Skeletal muscle satellite cell (primary cell): ENCODE measurements at regions not wholly inside any gene's neighbourhood (a gene's known extent, or its start where the extent isn't known, plus 50 kb on each side); places are given as distances from the start of the nearest gene placed in this dataset.

Source experiments
- H3K27me3 ChIP-seq: 2 replicates; pipeline ENCODE4 v1.7.0; 2013; ENCODE audit warnings: low read length; ENCODE audit not compliant: control insufficient read depth, insufficient read depth
- H3K36me3 ChIP-seq: 2 replicates; pipeline ENCODE4 v1.7.0; 2013; ENCODE audit warnings: mild to moderate bottlenecking, control low read depth, low read length; ENCODE audit not compliant: insufficient read depth
- H3K4me1 ChIP-seq: 2 replicates; pipeline ENCODE4 v1.7.0; 2013; ENCODE audit warnings: low read length; ENCODE audit not compliant: control insufficient read depth, insufficient read depth
- H3K4me2 ChIP-seq: 2 replicates; pipeline ENCODE4 v1.7.0; 2013; ENCODE audit warnings: mild to moderate bottlenecking, low read length
- H3K4me3 ChIP-seq: 2 replicates; pipeline ENCODE4 v1.7.0; 2013; ENCODE audit warnings: low read length
- H3K9ac ChIP-seq: 2 replicates; pipeline ENCODE4 v1.7.0; 2013; ENCODE audit warnings: mild to moderate bottlenecking, low read depth, low read length, moderate library complexity
- H3K9me3 ChIP-seq: replicated peaks from 2 replicates; pipeline ENCODE4 v1.7.0; 2013; ENCODE audit warnings: mild to moderate bottlenecking, control low read depth, low read length

DNA sequence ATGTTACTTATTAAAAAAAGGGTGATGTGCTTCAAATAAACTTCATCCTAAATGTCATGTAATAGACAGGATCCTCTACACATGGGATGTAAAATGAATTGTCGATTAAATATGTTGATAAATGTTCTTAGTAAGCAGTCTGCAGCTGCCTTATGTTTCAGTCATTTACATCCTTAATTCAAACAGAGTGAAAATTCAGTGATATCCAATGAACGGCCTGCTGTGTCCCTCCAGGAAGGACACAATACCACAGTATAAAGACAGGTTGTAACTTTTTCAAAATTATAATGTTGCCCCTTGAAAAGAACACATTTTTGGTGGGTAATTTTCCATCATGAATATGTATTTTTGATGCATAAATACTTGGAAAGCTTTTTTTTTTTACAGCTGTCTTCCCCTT lies 266.5 kb upstream of the SEMA3A start:
- Histone ChIP-seq H3K4me3 (no peak overlapping the region), H3K4me1 (no peaks in the 10 kb centered on the region), H3K4me2 (no peak overlapping the region), H3K9ac (no peak overlapping the region), H3K27me3 (no peaks in the 10 kb centered on the region), H3K9me3 (no peaks in the 10 kb centered on the region), H3K36me3 (no peaks in the 10 kb centered on the region)

DNA sequence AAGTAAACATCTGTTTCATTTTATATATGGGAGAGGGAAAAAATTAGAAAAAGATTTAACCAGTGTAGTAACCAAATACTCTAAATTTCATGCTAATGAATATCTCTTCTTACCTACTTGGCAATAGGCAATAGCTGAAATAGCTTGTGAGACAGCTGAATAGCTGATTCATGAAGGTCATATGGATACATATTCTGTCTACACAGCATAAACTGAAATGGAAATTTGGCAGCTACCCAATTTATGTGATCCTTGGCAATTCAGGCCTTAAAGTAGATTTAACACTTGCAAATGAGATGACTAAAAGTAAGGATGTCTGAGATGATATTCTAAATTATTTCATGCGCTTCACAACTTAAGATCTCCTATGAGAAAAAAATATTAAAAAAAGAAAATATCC lies 261.2 kb upstream of the SEMA3A start:
- Histone ChIP-seq H3K9ac (no peak overlapping the region), H3K4me3 (no peak overlapping the region), H3K4me1 (no peaks in the 10 kb centered on the region), H3K36me3 (no peaks in the 10 kb centered on the region), H3K9me3 (no peaks in the 10 kb centered on the region), H3K4me2 (no peak overlapping the region), H3K27me3 (no peaks in the 10 kb centered on the region)

DNA sequence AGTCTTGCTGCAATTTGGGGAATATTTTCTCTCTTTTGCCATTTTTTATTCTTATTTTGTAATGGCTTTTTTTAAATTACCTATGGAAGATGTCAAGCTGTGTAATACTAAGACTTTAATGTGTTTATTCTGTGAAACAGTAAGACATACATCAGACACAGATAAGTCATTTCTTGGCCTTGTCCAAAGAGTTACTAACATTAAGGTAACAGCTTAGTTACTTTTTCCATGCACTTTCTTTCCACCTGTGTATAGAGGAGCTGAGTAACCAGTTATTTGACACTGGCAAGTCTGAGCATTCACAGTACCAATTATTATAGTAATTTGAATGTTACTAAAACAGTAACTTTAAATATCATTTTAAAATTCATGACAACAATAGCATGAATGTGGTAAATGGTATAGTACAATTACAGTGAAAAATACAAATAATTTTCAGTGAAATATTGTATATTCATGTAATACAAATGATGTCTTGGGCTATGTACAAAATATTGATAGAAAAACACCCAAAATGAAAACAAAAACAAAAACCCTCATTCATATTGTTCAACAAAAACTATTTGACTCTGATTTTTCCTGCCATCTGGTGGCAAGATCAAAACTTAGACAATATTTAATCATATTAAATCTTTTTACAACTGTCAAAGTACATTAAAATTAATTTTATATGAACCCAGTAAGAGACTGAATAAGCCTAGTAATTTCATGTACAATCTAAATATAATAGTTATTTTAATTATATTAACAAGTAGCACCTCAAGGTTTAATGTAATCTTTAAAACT lies 259.8 kb upstream of the SEMA3A start:
- Histone ChIP-seq H3K4me2 (no peak overlapping the region), H3K9me3 (no peaks in the 10 kb centered on the region), H3K9ac (no peak overlapping the region), H3K4me3 (no peak overlapping the region), H3K4me1 (no peaks in the 10 kb centered on the region), H3K27me3 (no peaks in the 10 kb centered on the region), H3K36me3 (no peaks in the 10 kb centered on the region)

DNA sequence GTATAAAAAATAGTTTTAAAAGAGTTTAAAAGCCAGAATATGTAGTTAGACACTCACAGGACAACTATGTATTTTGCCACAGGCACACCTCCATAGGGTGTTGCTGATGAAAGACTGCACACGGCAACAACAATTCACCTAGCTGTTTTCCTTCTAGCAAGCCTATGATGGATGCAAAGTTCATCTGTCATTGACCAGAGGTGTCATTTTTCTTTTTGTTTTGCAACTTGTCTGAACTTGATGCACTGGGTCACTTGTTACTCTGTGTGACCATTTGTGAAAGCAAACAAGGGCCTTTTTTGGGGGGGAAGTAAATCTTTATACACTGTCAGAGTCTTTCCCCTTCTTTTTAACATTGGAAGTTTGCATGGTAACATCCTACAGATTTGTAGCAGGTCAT lies 258.0 kb upstream of the SEMA3A start:
- no peaks in the 10 kb centered on the region for H3K36me3 ChIP-seq
- H3K4me2 ChIP-seq: no peak overlapping the region
- H3K9ac ChIP-seq: no peak overlapping the region
- no peaks in the 10 kb centered on the region for H3K9me3 ChIP-seq
- no peaks in the 10 kb centered on the region for H3K4me1 ChIP-seq
- H3K4me3 ChIP-seq: no peak overlapping the region
- no peaks in the 10 kb centered on the region for H3K27me3 ChIP-seq

DNA sequence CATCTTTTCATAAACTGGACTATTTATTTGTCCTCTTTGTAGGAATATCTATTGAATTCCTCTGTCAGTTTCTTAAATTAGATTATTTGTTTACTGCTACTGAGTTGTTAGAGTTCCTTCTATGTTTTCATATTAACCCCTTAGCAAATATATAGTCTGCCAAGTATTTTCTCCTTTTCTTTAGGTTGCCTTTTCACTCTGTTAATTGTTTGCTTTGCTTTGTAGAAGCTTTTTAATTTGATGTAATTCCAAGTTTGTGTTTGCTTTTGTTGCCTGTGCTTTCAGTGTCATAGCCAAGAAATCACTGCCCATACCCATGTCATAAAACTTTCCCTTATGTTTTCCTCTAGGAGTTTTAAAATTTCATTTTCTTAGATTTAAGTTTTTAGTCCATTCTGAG lies 256.2 kb upstream of the SEMA3A start:
- Histone ChIP-seq H3K36me3 (no peaks in the 10 kb centered on the region), H3K4me1 (no peaks in the 10 kb centered on the region), H3K9ac (no peak overlapping the region), H3K27me3 (no peaks in the 10 kb centered on the region), H3K4me3 (no peak overlapping the region), H3K9me3 (no peaks in the 10 kb centered on the region), H3K4me2 (no peak overlapping the region)

DNA sequence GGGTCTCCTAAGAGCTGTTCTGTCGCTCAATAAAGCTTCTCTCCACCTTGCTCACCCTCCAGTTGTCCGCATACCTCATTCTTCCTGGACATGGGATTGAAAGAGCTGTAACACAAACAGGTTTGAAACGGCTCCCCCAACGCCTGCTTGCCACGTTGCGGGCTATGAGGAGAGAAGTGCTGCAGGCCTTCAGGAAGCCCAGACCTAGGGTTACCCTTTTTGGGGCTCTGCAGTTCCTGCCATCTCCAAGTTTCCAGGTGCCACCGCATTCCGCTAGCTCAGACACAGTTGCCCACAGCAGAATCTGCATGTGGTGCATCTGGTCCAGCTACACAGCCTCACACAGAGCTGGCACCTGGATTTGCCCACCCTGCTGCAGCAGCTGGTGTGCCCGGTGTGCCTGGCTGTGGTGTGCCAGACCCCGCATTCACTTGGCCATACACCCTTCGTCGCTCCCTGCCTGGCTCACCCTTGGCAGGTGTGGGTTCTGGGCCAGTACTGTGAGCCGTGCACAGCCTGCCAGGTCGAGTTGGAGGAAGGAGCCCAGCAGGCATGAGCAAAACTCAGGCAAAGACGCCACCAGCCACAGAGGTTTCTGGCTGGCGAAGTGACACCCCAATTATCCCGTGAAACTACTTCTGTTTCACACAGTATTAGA lies 253.2 kb upstream of the SEMA3A start:
- Histone ChIP-seq H3K36me3 (no peaks in the 10 kb centered on the region), H3K4me3 (no peak overlapping the region), H3K9ac (no peak overlapping the region), H3K4me1 (no peaks in the 10 kb centered on the region), H3K9me3 (no peaks in the 10 kb centered on the region), H3K4me2 (no peak overlapping the region), H3K27me3 (no peaks in the 10 kb centered on the region)

DNA sequence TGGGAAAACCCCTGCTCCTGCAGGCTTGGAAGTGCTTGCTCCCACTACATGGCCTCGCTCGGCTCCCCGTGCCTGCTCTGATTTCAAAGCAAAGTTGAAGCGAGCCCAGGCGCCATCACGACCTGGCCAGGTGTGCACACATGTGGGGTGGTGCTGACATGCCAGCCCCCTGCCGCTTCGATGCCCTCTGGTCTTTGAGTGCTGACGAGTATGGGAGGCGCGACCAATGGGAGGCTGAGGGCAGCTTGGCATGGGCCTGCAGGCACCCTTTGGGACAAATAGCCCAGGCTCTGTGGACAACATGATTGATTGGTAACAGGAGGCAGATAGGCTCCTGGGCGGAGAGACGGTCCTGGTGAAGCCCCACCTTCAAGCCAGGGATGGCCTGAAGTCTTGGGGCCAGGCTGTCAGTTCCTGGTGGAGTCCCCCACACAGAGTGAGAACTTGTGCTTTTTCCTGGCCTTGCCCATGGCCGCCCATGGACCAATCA lies 252.4 kb upstream of the SEMA3A start:
- Histone ChIP-seq H3K36me3 (no peaks in the 10 kb centered on the region), H3K9ac (no peak overlapping the region), H3K4me3 (no peak overlapping the region), H3K4me2 (no peak overlapping the region), H3K27me3 (no peaks in the 10 kb centered on the region), H3K4me1 (no peaks in the 10 kb centered on the region), H3K9me3 (no peaks in the 10 kb centered on the region)

DNA sequence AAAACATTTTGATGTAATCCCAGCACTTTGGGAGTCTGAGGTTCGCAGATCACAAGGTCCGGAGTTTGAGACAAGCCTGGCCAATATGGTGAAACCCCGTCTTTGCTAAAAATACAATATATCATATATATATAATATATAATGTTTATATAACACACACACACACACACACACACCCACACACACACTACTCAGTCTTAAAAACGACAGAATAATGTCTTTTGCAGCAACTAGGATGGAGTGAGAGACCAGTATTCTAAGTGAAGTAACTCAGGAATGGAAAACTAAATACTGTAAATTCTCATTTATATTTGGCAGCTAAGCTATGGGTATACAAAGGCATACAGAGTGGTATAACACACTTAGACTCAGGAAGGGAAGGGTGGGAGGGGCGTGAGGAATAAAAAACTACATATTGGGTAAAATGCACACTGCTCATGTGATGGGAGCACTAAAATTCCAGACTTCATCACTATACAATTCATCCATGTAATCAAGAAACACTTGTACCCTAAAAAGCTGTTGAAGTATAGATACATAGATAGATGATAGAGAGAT lies 231.2 kb upstream of the SEMA3A start:
- no peaks in the 10 kb centered on the region for H3K9me3 ChIP-seq
- peaks cover 4% of the 10 kb centered on the region for H3K4me1 ChIP-seq
- no peak overlapping the region for H3K4me2 ChIP-seq
- no peak overlapping the region for H3K4me3 ChIP-seq
- H3K36me3 ChIP-seq: no peaks in the 10 kb centered on the region
- no peaks in the 10 kb centered on the region for H3K27me3 ChIP-seq
- no peak overlapping the region for H3K9ac ChIP-seq

DNA sequence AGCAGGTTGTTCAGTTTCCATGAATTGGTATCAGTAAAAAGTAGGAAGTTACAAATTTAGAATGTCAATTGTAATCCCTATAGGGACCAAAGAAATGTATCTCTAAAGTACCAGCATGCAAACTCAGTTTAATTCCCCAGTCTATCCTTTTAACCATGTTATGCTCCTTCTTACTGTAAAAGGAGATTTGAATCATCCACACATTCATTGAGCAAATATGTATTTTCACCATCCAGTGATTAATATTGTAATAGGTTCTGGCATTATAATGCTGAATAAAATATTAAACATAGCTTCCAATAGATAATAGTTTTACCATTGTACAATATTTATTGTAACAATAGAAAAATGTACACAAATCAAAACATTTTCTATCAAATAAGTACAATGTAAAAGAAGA lies 228.2 kb upstream of the SEMA3A start:
- no peak overlapping the region for H3K9ac ChIP-seq
- no peaks in the 10 kb centered on the region for H3K9me3 ChIP-seq
- no peak overlapping the region for H3K4me2 ChIP-seq
- H3K4me1 ChIP-seq: peaks cover 4% of the 10 kb centered on the region
- H3K27me3 ChIP-seq: no peaks in the 10 kb centered on the region
- H3K36me3 ChIP-seq: no peaks in the 10 kb centered on the region
- no peak overlapping the region for H3K4me3 ChIP-seq

DNA sequence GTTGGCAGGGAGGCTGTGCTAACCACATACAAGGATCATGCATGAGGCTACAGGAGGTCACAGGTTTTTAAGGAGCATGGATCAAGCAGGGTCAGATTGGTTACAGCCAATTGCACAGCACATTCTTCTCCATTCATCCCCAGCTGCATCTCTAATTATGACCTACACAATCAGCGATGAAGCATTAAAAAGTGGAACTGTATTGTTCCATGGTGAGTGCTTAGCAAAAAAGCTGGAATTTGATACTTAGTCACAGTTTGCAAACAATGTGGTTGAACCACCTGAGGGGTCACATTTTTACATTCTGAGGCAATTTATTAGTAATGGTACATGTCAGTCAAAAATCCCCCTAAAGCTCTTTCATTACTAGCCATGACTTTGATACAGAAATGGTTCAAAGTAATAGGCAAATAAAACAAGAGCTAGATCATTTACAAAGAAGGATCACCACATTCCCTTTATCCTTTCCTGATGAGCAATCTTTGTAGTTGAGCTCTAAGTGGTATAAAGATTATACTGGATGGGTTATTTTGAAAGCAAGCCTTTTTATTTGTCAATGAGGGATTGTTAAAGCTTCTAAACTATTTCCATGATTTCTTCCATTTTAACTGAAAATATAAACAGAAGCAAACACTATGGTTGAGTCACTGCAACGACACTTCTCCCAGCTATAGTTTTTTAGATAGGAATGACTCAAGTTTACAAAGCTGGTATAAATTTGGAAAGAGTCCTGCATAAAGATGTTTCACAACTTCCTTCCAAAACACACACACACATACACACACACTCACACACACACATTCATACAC lies 217.8 kb upstream of the SEMA3A start:
- Histone ChIP-seq H3K9ac (peak overlapping the region; percentile 31), H3K4me1 (peaks cover 15% of the 10 kb centered on the region), H3K36me3 (no peaks in the 10 kb centered on the region), H3K9me3 (no peaks in the 10 kb centered on the region), H3K4me3 (peak overlapping the region; percentile 18), H3K27me3 (no peaks in the 10 kb centered on the region), H3K4me2 (peak overlapping the region; percentile 56)

DNA sequence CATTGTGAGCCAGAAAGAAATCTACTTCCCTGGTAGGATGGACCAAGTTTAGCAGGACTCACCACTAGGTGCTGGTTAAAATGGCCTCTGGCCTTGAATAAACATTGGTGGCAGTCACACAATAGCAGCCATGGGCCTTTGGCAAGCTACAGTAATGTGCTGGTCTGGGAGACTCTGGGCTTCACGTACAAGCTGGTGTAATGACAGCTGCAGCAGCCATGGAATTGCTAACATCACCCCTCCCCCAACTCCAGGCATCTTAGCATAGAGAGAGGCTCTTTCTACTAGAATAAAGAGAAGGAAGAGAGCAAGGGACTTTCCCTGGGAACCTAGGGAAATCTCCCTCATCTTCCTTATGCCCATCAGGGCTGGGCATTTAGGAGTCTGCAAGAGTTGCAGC lies 205.1 kb upstream of the SEMA3A start:
- H3K36me3 ChIP-seq: no peaks in the 10 kb centered on the region
- H3K4me2 ChIP-seq: no peak overlapping the region
- H3K9me3 ChIP-seq: no peaks in the 10 kb centered on the region
- H3K4me3 ChIP-seq: no peak overlapping the region
- H3K9ac ChIP-seq: no peak overlapping the region
- H3K4me1 ChIP-seq: no peaks in the 10 kb centered on the region
- no peaks in the 10 kb centered on the region for H3K27me3 ChIP-seq
